K562 (cell line): ENCODE measurements at regions not wholly inside any gene's neighbourhood (a gene's known extent, or its start where the extent isn't known, plus 50 kb on each side); places are given as distances from the start of the nearest gene placed in this dataset.

Experiments used
- ATAC-seq: fragments of 200-7000 bp; cut with Tn5 transposase; 3 replicates; pipeline ENCODE4 v1.9.1; 2020; ENCODE audit warnings: moderate library complexity
- BruUV-seq: library from RNA; stranded (reverse); fragments of 400-500 nt; replicated peaks from 2 replicates; lab custom pipeline; 2021; lab: Mats Ljungman, UMichigan
- CTCF ChIA-PET: fragments of 300-600 bp; formaldehyde crosslinking; extraction: SDS; loops from one replicate; lab custom pipeline; 2021; ENCODE audit warnings: low intra/inter-chr PET ratio; lab: Yijun Ruan, JAX
- POLR2A ChIA-PET: fragments of 300-600, 350-650 bp; sonication (Branson Sonifier 250); formaldehyde crosslinking; extraction: SDS; loops from one replicate; lab custom pipeline; 2021; ENCODE audit warnings: antibody characterized with exemption, inconsistent platforms; lab: Yijun Ruan, JAX
- DNase-seq, 4 experiments: peaks; one replicate each; pipeline versions ENCODE4 v3.0.0 to v3.0.0-alpha.2; 2011 to 2018; ENCODE audit warnings: low spot score in 3 of 4, mixed read lengths in 3 of 4; ENCODE audit errors: extremely low read depth in 1 of 4
- FAIRE-seq: peaks from 2 replicates; lab custom pipeline; 2011; peaks lifted over from hg19 to GRCh38; lab: Jason Lieb, UNC
- H2AFZ ChIP-seq: 2 replicates; pipeline ENCODE4 v1.6.0; 2011; ENCODE audit warnings: low read depth, low read length, control low read depth, inconsistent platforms
- H3K27ac ChIP-seq: fragments of 200-600 bp; 3 replicates; pipeline ENCODE4 v1.8.0; 2011; ENCODE audit warnings: low read depth, mild to moderate bottlenecking, control low read depth, inconsistent platforms, low read length, moderate library complexity, mixed read lengths; ENCODE audit errors: extremely low read depth
- H3K27me3 ChIP-seq, 2 experiments: fragments of 300-600 bp in 1 of 2; 2 replicates in 1 of 2; 3 replicates in 1 of 2; pipeline versions ENCODE4 v1.6.0 to v1.8.0; 2011; ENCODE audit warnings: inconsistent platforms in 2 of 2, low read length in 2 of 2, mild to moderate bottlenecking in 1 of 2, mixed read lengths in 1 of 2, moderate library complexity in 1 of 2; ENCODE audit not compliant: control insufficient read depth in 2 of 2, insufficient read depth in 2 of 2
- H3K36me3 ChIP-seq: fragments of 300-600 bp; 3 replicates; pipeline ENCODE4 v1.8.0; 2011; ENCODE audit warnings: mild to moderate bottlenecking, low read length, inconsistent platforms; ENCODE audit not compliant: control insufficient read depth, insufficient read depth
- H3K4me1 ChIP-seq, 2 experiments: fragments of 200-600 bp in 1 of 2; replicated peaks in 1 of 2; 2 replicates in 1 of 2; 3 replicates in 1 of 2; pipeline versions ENCODE4 v1.5.1 to v1.8.0; 2011; ENCODE audit warnings: inconsistent platforms in 2 of 2, low read length in 2 of 2, mild to moderate bottlenecking in 1 of 2, mixed read lengths in 1 of 2, moderate library complexity in 1 of 2; ENCODE audit not compliant: control insufficient read depth in 2 of 2, insufficient read depth in 2 of 2
- H3K4me2 ChIP-seq: 2 replicates; pipeline ENCODE4 v1.6.1; 2011; ENCODE audit warnings: low read length, control low read depth, inconsistent platforms, mixed read lengths; ENCODE audit not compliant: insufficient read depth
- H3K4me3 ChIP-seq: fragments of 200-600 bp; sonication (generic), shearing (Covaris generic); 2 replicates; pipeline ENCODE4 v1.5.1; 2016; ENCODE audit warnings: control low read depth, inconsistent platforms
- H3K79me2 ChIP-seq: fragments of 200-600 bp; 3 replicates; pipeline ENCODE4 v1.8.0; 2011; ENCODE audit warnings: low read length, inconsistent platforms; ENCODE audit not compliant: control insufficient read depth, insufficient read depth
- H3K9ac ChIP-seq, 2 experiments: 2 replicates each; pipeline versions ENCODE4 v1.6.0 to v1.6.1; 2011; ENCODE audit warnings: low read depth in 2 of 2, low read length in 2 of 2, control low read depth in 1 of 2, inconsistent platforms in 1 of 2, mild to moderate bottlenecking in 1 of 2, mixed read lengths in 1 of 2; ENCODE audit not compliant: insufficient read depth in 1 of 2
- H3K9me1 ChIP-seq: one replicate; pipeline ENCODE4 v1.6.0; 2011; ENCODE audit warnings: inconsistent platforms, mild to moderate bottlenecking, low read length, moderate library complexity; ENCODE audit not compliant: control insufficient read depth, insufficient read depth
- H3K9me3 ChIP-seq: replicated peaks from 2 replicates; pipeline ENCODE4 v1.5.1; 2011; ENCODE audit warnings: low read depth, low read length, inconsistent platforms; ENCODE audit not compliant: control insufficient read depth, insufficient read depth
- H4K20me1 ChIP-seq: replicated peaks from 2 replicates; pipeline ENCODE4 v1.6.1; 2011; ENCODE audit warnings: low read length, inconsistent platforms, mixed read lengths; ENCODE audit not compliant: control insufficient read depth, insufficient read depth
- ARID2 ChIP-seq: fragments of 450-650 bp; IDR thresholded peaks from 2 replicates; pipeline ENCODE4 v1.6.1; 2017; ENCODE audit warnings: antibody characterized with exemption, mild to moderate bottlenecking
- FOXK1 ChIP-seq: sonication (generic); formaldehyde crosslinking; IDR thresholded peaks from 2 replicates; pipeline ENCODE4 v1.8.0; 2022; ENCODE audit warnings: missing genetic modification reagents, mild to moderate bottlenecking, borderline replicate concordance
- HEY1 ChIP-seq: fragments of 250-450 bp; sonication (Bioruptor Pico); IDR thresholded peaks from 2 replicates; pipeline ENCODE4 v1.5.0; 2020; ENCODE audit warnings: mild to moderate bottlenecking, moderate library complexity, borderline replicate concordance
- L3MBTL2 ChIP-seq: fragments of 450-650 bp; IDR thresholded peaks from 2 replicates; pipeline ENCODE4 v1.6.1; 2016; ENCODE audit warnings: mild to moderate bottlenecking, moderate library complexity
- NEUROD1 ChIP-seq: fragments of 150-350 bp; IDR thresholded peaks from 2 replicates; pipeline ENCODE4 v1.6.1; 2014; ENCODE audit warnings: borderline replicate concordance, low read length, low read depth; ENCODE audit not compliant: partially characterized antibody
- SMARCB1 ChIP-seq: IDR thresholded peaks from 2 replicates; pipeline ENCODE4 v1.6.1; 2011; ENCODE audit warnings: improper control_type of control experiment, low read depth; ENCODE audit not compliant: insufficient read length
- TFE3 ChIP-seq: fragments of 450-650 bp; formaldehyde crosslinking; IDR thresholded peaks from 2 replicates; pipeline ENCODE4 v1.4.0; 2020; ENCODE audit warnings: mild to moderate bottlenecking, mixed read lengths
- TRIM24 ChIP-seq, 2 experiments: fragments of 450-650 bp; IDR thresholded peaks; 2 replicates each; pipeline ENCODE4 v1.6.1; 2016
- UBTF ChIP-seq, 2 experiments: IDR thresholded peaks; 2 replicates each; pipeline ENCODE4 v1.6.1; 2012; ENCODE audit warnings: improper control_type of control experiment in 2 of 2, low read depth in 2 of 2, low read length in 2 of 2, borderline replicate concordance in 1 of 2
- ZNF184 ChIP-seq: sonication (generic); formaldehyde crosslinking; IDR thresholded peaks from 2 replicates; pipeline ENCODE4 v1.5.0; 2020; ENCODE audit warnings: missing genetic modification reagents
- ZNF197 ChIP-seq: fragments of 200-800 bp; sonication (Bioruptor generic); IDR thresholded peaks from 2 replicates; pipeline ENCODE4 v1.6.1; 2016; ENCODE audit warnings: low read depth, missing genetic modification characterization, missing compliant biosample characterization
- ZNF263 ChIP-seq: sonication (generic); formaldehyde crosslinking; IDR thresholded peaks from 2 replicates; pipeline ENCODE4 v1.8.0; 2022; ENCODE audit warnings: mild to moderate bottlenecking, missing genetic modification reagents, borderline replicate concordance
- WGBS: fragments of 100-300 bp; shearing (Covaris generic); methylation state at CpG from one replicate; pipeline ENCODE4 v1.1.6; 2016; ENCODE audit warnings: low coverage, mixed read lengths; ENCODE audit not compliant: insufficient coverage; ENCODE audit errors: missing lambda C conversion rate; 5-methylcytosine and 5-hydroxymethylcytosine counted together
- in situ Hi-C: fragments of 300-500 bp; cut with MboI; formaldehyde crosslinking; loops from 4 replicates; pipeline ENCODE4 v1.15.0; 2018; ENCODE audit warnings: inconsistent platforms, mixed read lengths
- intact Hi-C: fragments of 100-400 bp; cut with micrococcal nuclease; formaldehyde crosslinking; loops from 2 replicates; pipeline ENCODE4 v1.14.2; 2022

GRCh38 chr5:129241755-129242154, 147.2 kb downstream of the ISOC1 start:
- CTCF ChIA-PET = no interaction called here
- POLR2A ChIA-PET = no interaction called here
- intact Hi-C loops = no loop called here

More at GRCh38 chr5:129241755-129242154, 147.2 kb downstream of the ISOC1 start:
- H4K20me1 ChIP-seq = no peaks in the 10 kb centered on the region
- no peaks in the 10 kb centered on the region for H3K4me1 ChIP-seq
- ATAC-seq (no peak), DNase-seq (no peak)
- no peaks in the 10 kb centered on the region for H3K27me3 ChIP-seq
- H3K9me3 ChIP-seq = no peaks in the 10 kb centered on the region
- H3K9me1 ChIP-seq = no peaks in the 10 kb centered on the region
- H3K4me2 ChIP-seq = no peak overlapping the region
- no TSS peak for BruUV-seq
- H2AFZ ChIP-seq = no peak overlapping the region
- H3K4me3 ChIP-seq = no peak overlapping the region
- TF ChIP-seq NEUROD1 (no peak), ZNF184 (CRISPR knock-in tag) (no peak), L3MBTL2 (no peak), TRIM24 (IDR thresholded peaks at IDR 0.05) (no peak), HEY1 (CRISPR knock-in tag) (no peak), UBTF (IDR thresholded peaks at IDR 0.05; ENCODE audit: borderline replicate concordance in 1 of 2, low read depth in 2 of 2, low read length in 2 of 2) (no peak), FOXK1 (CRISPR knock-in tag) (no peak), ARID2 (no peak), SMARCB1 (no peak), ZNF197 (CRISPR knock-in tag) (no peak), ZNF263 (no peak), TFE3 (CRISPR knock-in tag) (no peak)
- TF ChIP-seq, all 486 proteins: peak for 0
- no peak overlapping the region for H3K27ac ChIP-seq
- no peak overlapping the region for H3K9ac ChIP-seq
- WGBS = 0% methylated on average over 2 of the region's 2 CpGs
- in situ Hi-C loops = no loop called here
- H3K79me2 ChIP-seq = no peaks in the 10 kb centered on the region
- no peak for FAIRE-seq
- H3K36me3 ChIP-seq = no peaks in the 10 kb centered on the region
